ENCODE measurements at regions not wholly inside any gene's neighbourhood (a gene's known extent, or its start where the extent isn't known, plus 50 kb on each side); places are given as distances from the start of the nearest gene placed in this dataset.
"Not testable (repeated sequence)": the region's sequence is repeated elsewhere in the genome, so short reads cannot be mapped to it uniquely, and the experiment has no call there.

GRCh38 chr21:10369289-10369688, 152.1 kb upstream of the TPTE start:
- DNase-seq; H3K9ac ChIP-seq (ENCODE audit: insufficient read depth, low read length, poor library complexity, severe bottlenecking); H4K20me1 ChIP-seq (ENCODE audit: insufficient read depth, low read length); H3K4me1 ChIP-seq (ENCODE audit: control insufficient read depth in 1 of 2, insufficient read depth in 2 of 2, low read length in 2 of 2); H3K4me3 ChIP-seq (replicated peaks in 1 of 3; ENCODE audit: low read depth in 2 of 3, low read length in 3 of 3); H3K27ac Mint-ChIP-seq; H2AFZ ChIP-seq (ENCODE audit: insufficient read depth, low read depth, low read length, poor library complexity, severe bottlenecking); H3K36me3 ChIP-seq (replicated peaks in 1 of 2; ENCODE audit: control insufficient read depth in 1 of 2, insufficient read depth in 2 of 2, low read length in 2 of 2); H3K27ac ChIP-seq (ENCODE audit: low read depth in 1 of 2, low read length in 2 of 2); intact Hi-C loops (cut with micrococcal nuclease); H3K79me2 ChIP-seq (ENCODE audit: insufficient read depth, low read length); H3K27me3 Mint-ChIP-seq (ENCODE audit: low read depth in 3 of 3); H3K27me3 ChIP-seq (ENCODE audit: control insufficient read depth in 2 of 2, insufficient read depth in 2 of 2, low read length in 2 of 2); H3K4me3 Mint-ChIP-seq; H3K4me1 Mint-ChIP-seq; H3K4me2 ChIP-seq (replicated peaks; ENCODE audit: extremely low read depth, low read length, poor library complexity, severe bottlenecking); H3K36me3 Mint-ChIP-seq: not testable (repeated sequence)
- H3K9me3 ChIP-seq (replicated peaks in 1 of 2; ENCODE audit: control insufficient read depth in 1 of 2, insufficient read depth in 1 of 2, low read length in 2 of 2): peaks cover 14 to 39% of the 10 kb centered on the region in 2 donors
- WGBS (ENCODE audit: insufficient coverage): no CpG with 5 or more reads among the region's 1 CpG
- peaks cover 5 to 24% (median 17%) of the 10 kb centered on the region in 7 donors for H3K9me3 Mint-ChIP-seq

GRCh38 chr21:10377758-10378157, 143.6 kb upstream of the TPTE start:
- H2AFZ ChIP-seq (ENCODE audit: insufficient read depth, low read depth, low read length, poor library complexity, severe bottlenecking); H3K4me1 Mint-ChIP-seq; DNase-seq; H4K20me1 ChIP-seq (ENCODE audit: insufficient read depth, low read length); H3K27ac ChIP-seq (ENCODE audit: low read depth in 1 of 2, low read length in 2 of 2); H3K4me1 ChIP-seq (ENCODE audit: control insufficient read depth in 1 of 2, insufficient read depth in 2 of 2, low read length in 2 of 2); H3K9ac ChIP-seq (ENCODE audit: insufficient read depth, low read length, poor library complexity, severe bottlenecking); H3K36me3 Mint-ChIP-seq; H3K4me3 Mint-ChIP-seq; H3K36me3 ChIP-seq (replicated peaks in 1 of 2; ENCODE audit: control insufficient read depth in 1 of 2, insufficient read depth in 2 of 2, low read length in 2 of 2); H3K79me2 ChIP-seq (ENCODE audit: insufficient read depth, low read length); H3K27me3 Mint-ChIP-seq (ENCODE audit: low read depth in 3 of 3); H3K27ac Mint-ChIP-seq; H3K4me3 ChIP-seq (replicated peaks in 1 of 3; ENCODE audit: low read depth in 2 of 3, low read length in 3 of 3); H3K27me3 ChIP-seq (ENCODE audit: control insufficient read depth in 2 of 2, insufficient read depth in 2 of 2, low read length in 2 of 2); intact Hi-C loops (cut with micrococcal nuclease); H3K4me2 ChIP-seq (replicated peaks; ENCODE audit: extremely low read depth, low read length, poor library complexity, severe bottlenecking): not testable (repeated sequence)
- 84% methylated on average over 10 of the region's 10 CpGs for WGBS (ENCODE audit: insufficient coverage)
- peaks cover 75 to 77% of the 10 kb centered on the region in 2 donors for H3K9me3 ChIP-seq (replicated peaks in 1 of 2; ENCODE audit: control insufficient read depth in 1 of 2, insufficient read depth in 1 of 2, low read length in 2 of 2)
- H3K9me3 Mint-ChIP-seq: peaks cover 23 to 47% (median 39%) of the 10 kb centered on the region in 7 donors

- H3K36me3 Mint-ChIP-seq; H3K36me3 ChIP-seq (replicated peaks in 1 of 2; ENCODE audit: control insufficient read depth in 1 of 2, insufficient read depth in 2 of 2, low read length in 2 of 2); H3K9ac ChIP-seq (ENCODE audit: insufficient read depth, low read length, poor library complexity, severe bottlenecking); H3K27ac Mint-ChIP-seq; H3K4me3 Mint-ChIP-seq; DNase-seq; H3K4me2 ChIP-seq (replicated peaks; ENCODE audit: extremely low read depth, low read length, poor library complexity, severe bottlenecking); H2AFZ ChIP-seq (ENCODE audit: insufficient read depth, low read depth, low read length, poor library complexity, severe bottlenecking); H3K4me3 ChIP-seq (replicated peaks in 1 of 3; ENCODE audit: low read depth in 2 of 3, low read length in 3 of 3); H4K20me1 ChIP-seq (ENCODE audit: insufficient read depth, low read length); H3K4me1 ChIP-seq (ENCODE audit: control insufficient read depth in 1 of 2, insufficient read depth in 2 of 2, low read length in 2 of 2); intact Hi-C loops (cut with micrococcal nuclease); H3K79me2 ChIP-seq (ENCODE audit: insufficient read depth, low read length); H3K4me1 Mint-ChIP-seq; H3K27me3 ChIP-seq (ENCODE audit: control insufficient read depth in 2 of 2, insufficient read depth in 2 of 2, low read length in 2 of 2); H3K27ac ChIP-seq (ENCODE audit: low read depth in 1 of 2, low read length in 2 of 2); H3K27me3 Mint-ChIP-seq (ENCODE audit: low read depth in 3 of 3): not testable (repeated sequence)
- H3K9me3 ChIP-seq (replicated peaks in 1 of 2; ENCODE audit: control insufficient read depth in 1 of 2, insufficient read depth in 1 of 2, low read length in 2 of 2): peaks cover 82 to 83% of the 10 kb centered on the region in 2 donors
- H3K9me3 Mint-ChIP-seq: peaks cover 15 to 38% (median 26%) of the 10 kb centered on the region in 7 donors
- 88% methylated on average over 4 of the region's 9 CpGs for WGBS (ENCODE audit: insufficient coverage)
These were observed 141.6 kb upstream of the TPTE start for GRCh38 chr21:10379816-10380215.

- H3K4me1 Mint-ChIP-seq; H3K27me3 Mint-ChIP-seq (ENCODE audit: low read depth in 3 of 3); H3K4me3 ChIP-seq (replicated peaks in 1 of 3; ENCODE audit: low read depth in 2 of 3, low read length in 3 of 3); H3K4me3 Mint-ChIP-seq; intact Hi-C loops (cut with micrococcal nuclease); DNase-seq; H3K4me2 ChIP-seq (replicated peaks; ENCODE audit: extremely low read depth, low read length, poor library complexity, severe bottlenecking); H3K27ac Mint-ChIP-seq; H3K27me3 ChIP-seq (ENCODE audit: control insufficient read depth in 2 of 2, insufficient read depth in 2 of 2, low read length in 2 of 2); H3K36me3 ChIP-seq (replicated peaks in 1 of 2; ENCODE audit: control insufficient read depth in 1 of 2, insufficient read depth in 2 of 2, low read length in 2 of 2); H2AFZ ChIP-seq (ENCODE audit: insufficient read depth, low read depth, low read length, poor library complexity, severe bottlenecking); H3K36me3 Mint-ChIP-seq; H3K27ac ChIP-seq (ENCODE audit: low read depth in 1 of 2, low read length in 2 of 2); H3K79me2 ChIP-seq (ENCODE audit: insufficient read depth, low read length); H3K9ac ChIP-seq (ENCODE audit: insufficient read depth, low read length, poor library complexity, severe bottlenecking); H4K20me1 ChIP-seq (ENCODE audit: insufficient read depth, low read length); H3K4me1 ChIP-seq (ENCODE audit: control insufficient read depth in 1 of 2, insufficient read depth in 2 of 2, low read length in 2 of 2): not testable (repeated sequence)
- H3K9me3 ChIP-seq (replicated peaks in 1 of 2; ENCODE audit: control insufficient read depth in 1 of 2, insufficient read depth in 1 of 2, low read length in 2 of 2): peaks cover 86 to 93% of the 10 kb centered on the region in 2 donors
- WGBS (ENCODE audit: insufficient coverage): 83% methylated on average over 1 of the region's 6 CpGs
- peaks cover 12 to 26% (median 14%) of the 10 kb centered on the region in 7 donors for H3K9me3 Mint-ChIP-seq
These were observed 139.7 kb upstream of the TPTE start for GRCh38 chr21:10381687-10382060.
